ENCODE measurements at regions not wholly inside any gene's neighbourhood (a gene's known extent, or its start where the extent isn't known, plus 50 kb on each side); places are given as distances from the start of the nearest gene placed in this dataset.
A peak's percentile ranks its signal among the peaks of the same experiment; 100 is the strongest.

DNA sequence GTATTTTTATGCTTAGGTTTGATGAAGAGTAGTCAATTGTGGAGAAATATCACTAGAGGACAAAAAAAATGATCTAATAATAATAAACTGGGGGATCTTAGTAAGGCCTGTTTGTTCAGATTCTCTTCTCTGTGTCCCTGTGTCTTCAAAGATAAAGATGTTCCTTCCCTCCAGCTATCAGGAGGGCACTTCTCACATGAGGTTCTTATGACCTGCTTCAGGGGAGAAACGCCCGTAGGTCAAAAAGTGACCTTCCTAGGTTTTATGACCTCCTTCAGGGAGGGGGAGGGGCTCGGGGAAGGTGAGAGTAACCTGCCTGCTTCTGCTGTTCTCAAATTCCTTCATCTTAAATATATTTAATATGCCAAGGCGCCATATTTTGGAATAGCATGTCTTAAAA, 89.2 kb upstream of the JADE1 start:
- intact Hi-C loops (cut with micrococcal nuclease) = no loop called here
- no peaks in the 10 kb centered on the region for H3K27me3 ChIP-seq (ENCODE audit: low read depth)
- H3K4me3 ChIP-seq = no peak overlapping the region
- no peaks in the 10 kb centered on the region for H3K9me3 ChIP-seq (replicated peaks)
- no peak overlapping the region for H3K27ac ChIP-seq (replicated peaks)
- no peaks in the 10 kb centered on the region for H3K36me3 ChIP-seq
- DNase-seq = no peak
- TF ChIP-seq CTCF (IDR thresholded peaks at IDR 0.05; ENCODE audit: borderline replicate concordance) = no peak
- peaks cover 4% of the 10 kb centered on the region for H3K4me1 ChIP-seq

DNA sequence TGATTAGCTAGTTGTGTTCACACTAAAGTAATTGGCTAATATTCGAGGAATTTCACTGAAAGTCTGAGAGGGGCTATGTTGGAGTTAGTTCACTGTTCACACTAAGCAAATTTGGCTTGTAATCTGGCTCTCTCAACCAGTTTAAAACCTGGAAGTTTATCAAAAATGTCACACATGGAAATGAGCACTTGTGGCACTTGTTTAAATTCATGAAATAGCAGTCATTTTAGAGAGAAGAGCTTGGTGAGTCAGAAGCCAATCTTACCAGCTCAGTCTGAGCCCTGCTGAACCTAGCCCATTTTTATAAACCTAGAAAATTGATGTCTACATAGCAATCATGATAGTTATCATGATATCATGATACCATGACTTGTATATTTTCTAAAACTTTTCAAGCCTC, 90.7 kb upstream of the JADE1 start:
- Histone ChIP-seq H3K9me3 (replicated peaks) (no peaks in the 10 kb centered on the region), H3K27me3 (ENCODE audit: low read depth) (no peaks in the 10 kb centered on the region), H3K27ac (replicated peaks) (no peak overlapping the region), H3K4me1 (peaks cover 4% of the 10 kb centered on the region), H3K36me3 (no peaks in the 10 kb centered on the region), H3K4me3 (no peak overlapping the region)
- DNase-seq = no peak
- intact Hi-C loops (cut with micrococcal nuclease) = no loop called here
- TF ChIP-seq CTCF (IDR thresholded peaks at IDR 0.05; ENCODE audit: borderline replicate concordance) = no peak

GRCh38 chr4:128716338-128716737, 93.2 kb upstream of the JADE1 start:
- Histone ChIP-seq H3K4me1 (peaks cover 4% of the 10 kb centered on the region), H3K9me3 (replicated peaks) (no peaks in the 10 kb centered on the region), H3K4me3 (no peak overlapping the region), H3K27me3 (ENCODE audit: low read depth) (no peaks in the 10 kb centered on the region), H3K36me3 (no peaks in the 10 kb centered on the region), H3K27ac (replicated peaks) (peak overlapping the region; percentile 59)
- no peak for DNase-seq
- TF ChIP-seq CTCF (IDR thresholded peaks at IDR 0.05; ENCODE audit: borderline replicate concordance) = no peak
- intact Hi-C loops (cut with micrococcal nuclease) = no loop called here

DNA sequence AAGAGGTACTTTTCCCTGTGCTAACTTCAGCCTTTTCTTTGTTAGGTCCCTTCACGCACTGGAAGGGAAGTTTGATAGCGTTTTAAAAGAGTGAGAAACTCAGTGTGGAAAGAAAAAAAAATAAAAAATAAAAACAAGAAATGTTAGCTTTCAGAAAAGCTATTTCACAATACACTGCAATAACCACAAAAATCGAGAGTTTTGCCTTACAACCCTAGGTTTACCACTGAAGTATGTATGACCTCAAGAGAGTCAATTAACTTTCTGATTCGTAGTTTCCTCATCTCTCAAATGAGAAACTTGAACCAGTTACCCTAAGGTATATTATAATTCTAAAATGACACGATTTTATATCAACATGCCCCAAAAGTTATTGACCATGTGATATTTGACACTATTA, 93.9 kb upstream of the JADE1 start:
- intact Hi-C loops (cut with micrococcal nuclease) = no loop called here
- TF ChIP-seq CTCF (IDR thresholded peaks at IDR 0.05; ENCODE audit: borderline replicate concordance) = no peak
- H3K4me3 ChIP-seq = no peak overlapping the region
- H3K9me3 ChIP-seq (replicated peaks) = no peaks in the 10 kb centered on the region
- H3K36me3 ChIP-seq = no peaks in the 10 kb centered on the region
- H3K27me3 ChIP-seq (ENCODE audit: low read depth) = no peaks in the 10 kb centered on the region
- H3K27ac ChIP-seq (replicated peaks) = peak overlapping the region; percentile 59
- H3K4me1 ChIP-seq = peaks cover 4% of the 10 kb centered on the region
- no peak for DNase-seq

GRCh38 chr4:128711361-128711760, 98.1 kb upstream of the JADE1 start:
- Histone ChIP-seq H3K9me3 (replicated peaks) (no peaks in the 10 kb centered on the region), H3K27me3 (ENCODE audit: low read depth) (no peaks in the 10 kb centered on the region), H3K27ac (replicated peaks) (no peak overlapping the region), H3K36me3 (no peaks in the 10 kb centered on the region), H3K4me3 (no peak overlapping the region), H3K4me1 (peaks cover 4% of the 10 kb centered on the region)
- no peak for TF ChIP-seq CTCF (IDR thresholded peaks at IDR 0.05; ENCODE audit: borderline replicate concordance)
- DNase-seq = no peak
- intact Hi-C loops (cut with micrococcal nuclease) = no loop called here

- Histone ChIP-seq H3K27me3 (ENCODE audit: low read depth) (no peaks in the 10 kb centered on the region), H3K36me3 (no peaks in the 10 kb centered on the region), H3K27ac (replicated peaks) (no peak overlapping the region), H3K9me3 (replicated peaks) (no peaks in the 10 kb centered on the region), H3K4me1 (no peaks in the 10 kb centered on the region), H3K4me3 (no peak overlapping the region)
- intact Hi-C loops (cut with micrococcal nuclease) = no loop called here
- TF ChIP-seq CTCF (IDR thresholded peaks at IDR 0.05; ENCODE audit: borderline replicate concordance) = no peak
- DNase-seq = no peak
Observed at GRCh38 chr4:128709268-128709667, 100.2 kb upstream of the JADE1 start.

All from left ventricle myocardium inferior (tissue), 1 donor.